ENCODE measurements at regions not wholly inside any gene's neighbourhood (a gene's known extent, or its start where the extent isn't known, plus 50 kb on each side); places are given as distances from the start of the nearest gene placed in this dataset.

DNA sequence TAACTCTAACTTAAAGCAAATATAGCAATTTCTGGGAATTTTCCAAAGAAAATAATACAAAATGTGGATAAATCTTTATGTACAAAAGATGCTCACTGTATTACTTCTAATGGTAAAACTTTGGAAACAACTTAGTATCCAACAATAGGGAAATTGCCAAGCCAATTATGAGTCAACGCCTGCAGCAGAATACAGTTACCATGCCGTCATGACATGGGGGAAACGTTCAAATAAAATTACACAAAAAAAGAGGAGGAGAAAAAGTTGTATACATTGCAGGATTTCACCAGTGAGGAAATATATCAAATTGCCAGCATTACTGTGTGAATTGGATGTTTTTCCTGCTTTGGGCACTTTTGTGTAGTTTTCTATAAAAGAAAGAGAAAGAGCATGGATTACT, 469.6 kb downstream of the SOX9 start:
- DNase-seq: no peak

DNA sequence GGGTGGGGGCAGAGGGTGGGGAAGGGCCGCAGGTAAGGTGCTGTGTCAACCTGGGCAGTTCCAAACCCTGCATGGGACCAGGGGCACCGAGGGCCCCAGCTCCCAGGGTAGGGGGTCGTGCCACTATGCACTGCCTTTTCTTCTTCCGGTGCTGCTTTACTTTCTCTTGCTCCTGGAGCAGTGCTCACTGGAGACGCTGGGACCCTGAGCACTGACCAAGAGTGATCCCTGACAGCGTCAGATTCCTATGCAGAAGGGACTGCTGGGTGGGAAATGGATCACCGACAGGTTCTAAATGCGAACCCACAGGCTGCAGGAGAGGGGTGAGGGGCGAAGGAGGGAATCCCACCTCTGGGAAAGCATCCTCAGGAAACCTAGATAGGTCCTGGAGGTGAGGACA, 470.1 kb downstream of the SOX9 start:
- no peak for DNase-seq

DNA sequence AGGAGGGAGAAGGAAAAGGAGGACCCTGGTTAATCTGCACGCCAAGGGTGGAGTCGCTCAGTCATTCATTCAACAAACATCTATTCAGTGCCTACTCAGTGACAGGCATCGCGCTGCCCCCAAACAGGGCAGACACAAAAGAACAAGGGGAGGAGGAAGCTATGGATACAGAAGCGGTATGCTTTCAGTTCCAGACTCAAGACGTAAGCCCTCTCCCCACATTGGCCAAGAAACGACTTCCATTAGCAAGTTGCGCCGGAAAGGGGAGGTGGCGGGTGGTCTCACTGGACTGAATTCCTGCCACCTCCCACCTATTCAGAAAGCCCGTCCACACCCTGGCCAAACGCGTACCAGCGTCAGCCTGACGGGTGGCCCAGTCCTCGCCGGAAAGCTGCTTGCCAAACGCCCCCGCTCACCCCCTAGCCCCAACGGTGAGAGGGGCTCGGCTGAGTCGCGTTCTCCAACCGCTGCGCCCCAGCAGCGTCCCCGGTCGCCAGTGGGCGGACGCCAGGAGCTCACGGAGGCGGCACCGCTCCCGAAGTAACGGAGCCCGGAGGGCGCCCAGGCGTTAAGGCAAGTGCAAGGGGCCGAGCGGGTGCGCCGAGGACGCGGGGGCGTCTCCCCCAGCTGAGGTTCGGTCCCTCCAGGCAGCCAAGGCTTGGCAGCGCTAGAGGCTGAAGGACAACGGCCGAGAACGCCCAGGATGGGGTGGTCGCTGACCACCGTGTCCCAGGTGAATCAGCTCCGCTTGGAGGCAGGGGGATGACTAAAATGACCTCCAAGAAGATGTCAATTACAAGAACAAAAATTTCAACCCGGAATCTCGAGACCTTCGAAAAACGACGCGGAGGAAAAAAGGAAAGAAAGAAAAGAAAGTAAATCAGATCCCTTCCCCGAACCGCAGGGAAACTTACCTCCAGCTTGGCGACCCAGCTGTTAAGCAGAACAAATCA, 470.7 kb downstream of the SOX9 start:
- DNase-seq: no peak

DNA sequence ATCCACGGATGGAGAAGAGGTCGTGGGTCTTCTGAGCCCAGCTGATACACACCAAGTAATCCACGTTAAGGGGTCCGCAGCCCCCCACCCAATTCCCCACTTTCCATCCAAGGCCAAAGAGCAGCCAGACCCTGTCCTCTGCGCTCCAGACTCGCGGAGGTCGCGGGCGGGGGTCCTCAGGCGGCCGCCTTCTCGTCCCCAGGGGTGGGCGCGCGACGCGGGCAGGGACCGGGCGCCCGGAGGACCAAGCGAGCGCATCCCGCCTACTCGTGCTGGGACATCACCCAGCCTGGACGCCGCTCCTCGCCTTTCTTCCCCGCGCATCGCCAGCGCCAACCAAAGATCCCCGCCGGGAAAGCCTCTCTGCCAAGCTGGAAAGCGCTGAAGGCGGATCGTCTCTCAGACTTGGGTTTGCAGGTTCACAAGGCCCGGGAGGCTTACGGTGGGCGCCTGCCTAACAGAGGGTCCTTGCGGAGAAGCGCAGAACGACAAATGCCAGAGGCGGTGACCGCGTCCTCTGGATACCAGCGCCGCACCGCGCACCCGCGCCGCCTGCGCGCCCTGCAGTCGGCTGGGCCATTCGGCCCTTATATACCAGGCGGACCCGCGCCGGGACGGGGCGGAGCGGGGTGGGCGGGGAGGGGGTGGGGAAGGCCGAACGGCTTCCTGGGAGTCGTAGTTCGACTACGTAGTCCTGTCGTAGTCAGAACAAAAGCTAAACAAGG, 471.6 kb downstream of the SOX9 start:
- DNase-seq: no peak

- DNase-seq: no peak
Measured at GRCh38 chr17:72592967-72593325, 472.1 kb downstream of the SOX9 start.

DNA sequence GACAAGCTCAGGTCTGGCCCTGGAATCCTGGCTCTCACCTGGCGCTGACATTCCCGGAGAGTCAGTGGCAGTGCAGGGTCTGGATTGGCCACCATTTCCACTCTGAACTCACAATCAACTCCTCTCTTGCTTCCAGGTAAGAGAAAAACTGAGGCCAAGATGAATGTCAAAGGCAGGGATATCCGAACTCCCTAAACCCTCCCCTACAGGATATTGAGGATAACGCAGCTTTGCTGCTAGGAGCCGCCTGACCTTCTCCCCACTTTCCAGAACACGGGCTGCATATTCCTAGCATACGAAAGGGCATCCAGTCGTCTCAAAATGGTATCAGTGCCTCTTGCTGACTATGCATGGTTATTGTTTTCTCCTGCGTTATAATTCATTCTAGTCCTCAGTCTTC, 473.4 kb downstream of the SOX9 start:
- no peak for DNase-seq

Measured in NCI-H2029 treated with DMSO at 0.1 percent for 48 hours (cell line).